HG03103 (cell line): ENCODE measurements at regions not wholly inside any gene's neighbourhood (a gene's known extent, or its start where the extent isn't known, plus 50 kb on each side); places are given as distances from the start of the nearest gene placed in this dataset.
"Not testable (repeated sequence)": the region's sequence is repeated elsewhere in the genome, so short reads cannot be mapped to it uniquely, and the experiment has no call there.

Source experiments
- ATAC-seq: cut with Tn5 transposase; IDR thresholded peaks from one replicate; pipeline ENCODE4 v1.9.1; 2021; ENCODE audit warnings: low read depth; ENCODE audit not compliant: unreplicated experiment

DNA sequence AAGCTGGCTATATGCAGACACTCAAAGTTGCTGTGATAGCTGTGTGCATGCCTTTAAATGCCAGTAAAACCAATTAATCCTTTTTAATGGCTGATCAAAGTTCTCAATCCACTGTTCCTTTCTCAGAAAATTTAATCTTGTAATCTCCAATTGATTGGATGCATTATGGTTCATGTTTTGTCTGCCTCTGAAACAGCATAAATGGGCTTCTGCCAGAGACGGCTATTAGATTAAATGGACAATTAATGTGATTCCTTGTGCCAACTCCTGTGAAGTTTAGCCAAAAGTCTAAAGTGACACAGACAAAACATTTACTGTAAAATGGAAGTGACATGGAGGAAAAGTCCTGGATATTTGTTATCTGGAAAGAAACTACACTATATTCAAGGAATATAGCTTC, 952.5 kb upstream of the FAT3 start:
- ATAC-seq, result no peak

DNA sequence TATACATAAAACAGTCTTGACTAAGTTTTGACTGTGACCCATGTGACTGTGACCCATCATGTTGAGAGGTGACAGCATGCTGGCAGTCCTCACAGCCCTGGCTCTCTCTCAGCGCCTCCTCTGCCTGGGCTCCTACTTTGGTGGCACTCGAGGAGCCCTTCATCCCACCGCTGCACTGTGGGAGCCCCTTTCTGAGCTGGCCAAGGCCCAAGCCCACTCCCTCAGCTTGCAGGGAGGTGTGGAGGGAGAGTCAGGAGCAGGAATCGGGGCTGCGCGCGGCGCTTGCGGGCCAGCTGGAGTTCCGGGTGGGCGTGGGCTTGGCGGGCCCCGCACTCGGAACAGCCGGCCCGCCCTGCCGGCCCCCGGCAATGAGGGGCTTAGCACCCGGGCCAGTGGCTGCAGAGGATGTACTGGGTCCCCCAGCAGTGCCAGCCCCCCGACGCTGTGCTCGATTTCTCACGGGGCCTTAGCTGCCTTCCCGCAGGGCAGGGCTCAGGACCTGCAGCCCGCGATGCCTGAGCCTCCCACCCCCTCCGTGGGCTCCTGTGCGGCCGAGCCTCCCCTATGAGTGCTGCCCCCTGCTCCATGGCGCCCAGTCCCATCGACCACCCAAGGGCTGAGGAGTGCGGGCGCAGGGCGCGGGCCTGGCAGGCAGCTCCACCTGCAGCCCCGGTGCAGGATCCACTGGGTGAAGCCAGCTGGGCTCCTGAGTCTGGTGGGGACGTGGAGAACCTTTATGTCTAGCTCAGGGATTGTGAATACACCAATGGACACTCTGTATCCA, 955.9 kb upstream of the FAT3 start:
- ATAC-seq, result not testable (repeated sequence)

GRCh38 chr11:91265946-91266345, 958.7 kb upstream of the FAT3 start:
- ATAC-seq, result no peak

- ATAC-seq, result no peak
These were observed 960.1 kb upstream of the FAT3 start for GRCh38 chr11:91264481-91264880.

DNA sequence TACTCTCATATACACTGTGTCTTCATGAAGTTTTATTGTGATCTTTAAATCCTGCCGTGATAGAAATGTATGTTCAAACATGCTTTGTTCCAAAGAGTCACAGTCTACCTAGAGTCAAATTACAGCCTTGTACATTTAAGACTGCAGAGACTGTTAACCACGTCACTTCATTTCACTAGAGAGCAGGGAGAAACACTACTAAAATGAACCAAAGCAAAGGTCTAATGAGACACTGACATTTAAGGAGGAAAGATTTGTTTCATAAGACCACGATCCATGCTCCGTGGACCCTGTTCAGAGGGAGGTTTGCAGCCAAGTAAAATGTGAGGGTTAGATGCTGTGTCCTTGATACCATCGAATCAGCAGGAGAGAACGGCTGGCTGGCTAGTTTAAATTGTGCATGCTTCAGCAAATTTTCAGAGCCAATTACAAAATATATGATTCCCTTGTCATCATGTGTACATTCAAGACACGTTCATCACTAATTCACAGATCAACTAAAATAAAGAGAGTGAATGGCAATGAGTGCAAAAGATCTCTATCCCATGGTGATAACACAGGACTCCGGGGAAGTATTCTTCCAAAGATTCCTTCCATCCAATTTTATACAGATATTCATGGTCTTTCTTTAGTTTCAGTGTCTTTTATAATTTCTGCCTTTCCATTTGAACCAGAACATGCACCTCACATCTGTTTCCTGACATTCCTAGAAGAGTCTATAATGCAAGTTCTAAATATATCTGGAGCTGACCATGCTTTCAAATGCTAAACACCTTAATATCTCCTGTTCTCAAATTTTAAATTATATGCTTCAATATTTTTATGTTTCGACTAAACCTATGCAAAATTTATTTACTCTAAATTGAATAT, 960.9 kb upstream of the FAT3 start:
- no peak for ATAC-seq

GRCh38 chr11:91261513-91261912, 963.1 kb upstream of the FAT3 start:
- no peak for ATAC-seq

DNA sequence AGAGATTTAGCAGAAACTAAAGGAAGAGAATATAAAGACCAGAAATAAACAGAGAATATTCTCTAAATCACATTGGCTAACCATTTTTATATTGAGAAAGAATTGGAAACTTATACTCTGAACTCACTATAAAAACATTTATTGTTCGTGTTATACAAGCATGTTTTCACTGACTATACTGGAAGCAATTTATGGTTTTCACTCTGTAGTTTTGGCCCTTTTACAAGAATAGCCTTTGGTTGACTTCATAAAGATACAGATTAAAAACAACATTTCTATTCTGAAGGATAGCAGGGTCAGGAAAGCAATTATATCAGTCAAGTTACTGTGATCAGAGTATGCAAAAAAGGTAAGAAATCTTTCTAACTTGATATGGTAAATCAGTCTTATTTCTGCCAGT, 965.7 kb upstream of the FAT3 start:
- ATAC-seq, result no peak

- no peak for ATAC-seq
These were observed 967.0 kb upstream of the FAT3 start for GRCh38 chr11:91257667-91258066.

GRCh38 chr11:91248199-91248807, 976.3 kb upstream of the FAT3 start:
- no peak for ATAC-seq

GRCh38 chr11:91247009-91247735, 977.4 kb upstream of the FAT3 start:
- no peak for ATAC-seq

DNA sequence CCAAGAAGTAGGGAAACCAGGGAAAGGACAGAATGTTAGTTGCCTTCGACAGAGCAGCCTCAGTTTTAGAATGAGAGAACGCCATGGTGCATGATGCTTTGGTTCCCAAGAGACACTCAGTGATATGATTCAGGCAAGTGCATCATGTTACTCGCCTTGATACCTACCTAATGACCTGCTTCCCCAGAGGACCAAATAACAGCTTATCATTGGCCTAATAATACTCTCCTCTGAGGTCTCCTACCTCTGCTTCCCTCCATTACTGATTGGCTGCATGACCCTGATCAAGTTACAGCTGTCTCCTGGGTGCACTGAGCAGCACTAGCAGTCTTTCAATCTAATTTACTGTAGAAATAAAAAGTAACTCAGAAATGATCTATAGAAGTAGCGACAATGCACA, 979.7 kb upstream of the FAT3 start:
- ATAC-seq, result no peak

DNA sequence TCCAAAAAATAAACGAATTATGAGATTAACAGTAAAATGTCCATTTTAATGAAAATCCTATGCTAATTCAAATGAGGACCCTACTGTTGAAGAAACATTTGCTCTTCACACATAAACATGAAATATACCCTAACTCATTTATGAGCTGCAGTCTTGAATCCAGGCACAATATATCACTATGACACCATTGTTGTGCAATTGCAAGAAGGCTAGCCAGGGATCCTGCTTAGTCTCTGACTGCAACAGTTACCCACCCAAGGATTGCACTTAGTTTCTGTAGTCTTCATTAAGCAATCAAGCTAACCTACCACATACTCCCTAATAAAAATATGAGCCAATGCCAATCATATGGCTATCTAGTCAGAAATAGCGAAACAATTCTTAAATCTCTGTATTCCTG, 981.0 kb upstream of the FAT3 start:
- no peak for ATAC-seq

DNA sequence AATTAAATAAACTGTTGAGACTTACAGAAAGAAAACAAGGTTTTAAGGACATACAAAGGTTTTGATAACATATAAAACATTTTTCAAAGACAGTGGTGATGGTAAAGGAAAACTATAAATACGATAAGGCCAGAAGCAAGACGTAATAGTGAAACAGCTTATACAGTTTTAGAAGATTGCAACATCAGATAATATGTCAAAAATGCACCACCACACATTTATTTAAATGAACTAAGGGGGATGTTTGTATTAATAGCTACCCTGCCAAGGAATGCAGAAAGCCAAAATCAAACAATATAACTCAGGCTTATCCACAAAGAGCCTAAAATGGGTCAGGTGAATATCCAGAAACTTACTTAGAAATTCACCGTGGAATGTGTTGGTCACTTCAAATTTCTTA, 981.6 kb upstream of the FAT3 start:
- no peak for ATAC-seq

DNA sequence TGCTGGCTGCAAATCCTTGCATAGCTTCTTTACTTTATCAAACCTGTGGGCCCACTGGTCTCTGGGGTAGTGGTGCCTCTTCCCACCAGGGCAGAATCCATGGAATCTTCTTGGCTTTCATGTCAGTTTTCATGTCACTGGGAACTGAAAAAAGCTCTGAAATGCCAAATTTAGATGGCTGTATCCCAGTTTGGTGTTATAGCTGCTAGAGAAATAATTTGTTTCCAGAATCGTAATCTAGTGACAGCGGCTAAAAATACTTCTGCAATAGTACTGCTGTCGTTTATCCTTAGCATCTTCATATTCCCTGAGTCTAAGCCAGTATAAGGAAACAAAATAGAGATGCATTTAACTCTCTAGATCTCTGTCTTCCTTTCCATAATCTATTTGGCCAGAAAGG, 983.4 kb upstream of the FAT3 start:
- no peak for ATAC-seq

GRCh38 chr11:91239359-91239758, 985.3 kb upstream of the FAT3 start:
- ATAC-seq, result no peak

DNA sequence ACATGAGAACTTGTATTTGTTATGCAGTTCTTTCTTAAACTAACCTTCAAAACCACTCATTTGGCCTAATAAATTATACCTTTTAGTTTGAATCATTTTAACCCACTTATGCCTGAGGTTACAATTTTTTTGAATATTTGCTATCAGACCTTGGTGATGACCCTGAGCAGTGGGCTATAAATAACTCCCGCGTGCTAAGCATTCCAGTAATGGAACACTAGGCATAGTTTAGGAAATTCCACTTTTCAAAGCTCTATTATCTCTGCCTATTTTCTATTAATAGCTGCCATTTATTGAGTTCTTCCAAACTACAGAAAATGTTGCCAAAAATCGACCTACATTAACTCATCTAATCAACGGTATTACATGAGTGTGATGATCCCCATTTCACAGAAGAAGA, 993.4 kb upstream of the FAT3 start:
- no peak for ATAC-seq

DNA sequence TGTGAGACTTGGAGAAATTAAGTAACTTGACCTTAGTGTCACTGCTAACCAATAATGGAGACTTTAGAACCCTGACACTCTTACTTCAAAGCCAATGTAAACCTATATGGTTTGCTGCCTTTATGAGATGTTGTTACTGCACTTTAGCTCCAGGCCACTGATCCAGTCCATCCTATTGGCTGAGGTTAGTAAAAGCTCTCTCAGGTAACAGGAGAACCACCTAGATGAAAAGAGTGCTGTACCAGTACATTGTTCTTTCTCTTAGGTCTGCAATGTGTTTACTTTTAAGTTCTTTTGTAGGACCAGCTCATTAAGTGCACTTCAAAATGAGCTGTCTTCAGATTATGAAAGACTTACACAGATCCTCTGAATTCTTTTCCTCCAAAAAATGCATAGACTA, 994.0 kb upstream of the FAT3 start:
- ATAC-seq, result no peak

- no peak for ATAC-seq
These were observed 1000.0 kb upstream of the CHORDC1 start for GRCh38 chr11:91222830-91223229.

DNA sequence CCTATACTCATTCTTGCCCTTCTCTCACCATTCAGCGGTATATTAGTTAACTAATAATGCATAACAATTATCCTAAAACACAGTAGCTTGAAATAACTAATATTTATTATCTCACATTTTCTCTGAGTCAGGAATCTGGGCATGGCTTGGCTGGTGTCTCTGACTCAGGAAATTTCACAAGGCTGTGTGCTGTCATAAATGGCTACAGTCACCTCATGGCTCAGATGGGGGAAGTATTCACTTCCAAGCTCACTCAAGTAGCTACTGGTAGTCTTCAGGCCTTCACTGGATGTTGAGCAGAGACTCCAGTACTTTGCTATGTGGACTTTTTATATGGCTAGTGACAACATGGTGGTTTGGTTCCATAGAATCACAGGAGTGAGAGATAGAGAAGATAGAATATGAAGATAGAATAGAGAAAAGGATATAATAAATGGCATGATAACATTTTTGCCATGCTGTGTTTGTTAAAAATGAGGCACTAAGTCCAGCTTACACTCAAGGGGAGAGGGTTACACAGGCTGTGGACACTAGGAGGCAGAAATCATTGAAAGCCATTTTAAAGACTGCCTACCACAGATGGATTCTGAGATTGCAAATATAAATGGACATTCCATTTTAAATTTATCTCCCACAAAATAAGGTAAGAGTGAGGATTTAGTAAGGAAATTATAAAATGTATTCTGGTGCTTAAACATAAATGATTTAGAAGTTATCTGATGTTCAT, 997.8 kb upstream of the CHORDC1 start:
- ATAC-seq, result no peak

- ATAC-seq, result no peak
These were observed 996.7 kb upstream of the CHORDC1 start for GRCh38 chr11:91219535-91219934.
